ENCODE measurements at regions not wholly inside any gene's neighbourhood (a gene's known extent, or its start where the extent isn't known, plus 50 kb on each side); places are given as distances from the start of the nearest gene placed in this dataset.

- TF ChIP-seq CTCF (IDR thresholded peaks at IDR 0.05) (no peak), POLR2A (IDR thresholded peaks at IDR 0.05) (no peak)
Measured at GRCh38 chr7:25578991-25579777, 350.9 kb upstream of the NPVF start.
